GM23338 (cell line): ENCODE measurements at regions not wholly inside any gene's neighbourhood (a gene's known extent, or its start where the extent isn't known, plus 50 kb on each side); places are given as distances from the start of the nearest gene placed in this dataset.

ENCODE experiments used
- CTCF ChIP-seq, 2 experiments: fragments of 200-600 bp in 1 of 2; sonication (generic) in 1 of 2; conservative IDR thresholded peaks; 2 replicates each; pipeline versions ENCODE4 v1.5.1 to v1.6.1; 2016 to 2017; ENCODE audit warnings: antibody characterized with exemption in 2 of 2, low read depth in 2 of 2, mild to moderate bottlenecking in 2 of 2, moderate library complexity in 1 of 2
- ETS1 ChIP-seq: IDR thresholded peaks from 2 replicates; pipeline ENCODE4 v1.6.1; 2016; ENCODE audit warnings: antibody characterized with exemption
- EZH2 ChIP-seq: fragments of 200-600 bp; sonication (generic); IDR thresholded peaks from one replicate; pipeline ENCODE4 v1.8.0; 2017; ENCODE audit warnings: antibody characterized with exemption, mild to moderate bottlenecking, low read depth; ENCODE audit not compliant: unreplicated experiment
- NANOG ChIP-seq: IDR thresholded peaks from 2 replicates; pipeline ENCODE4 v1.6.1; 2016; ENCODE audit warnings: antibody characterized with exemption, borderline replicate concordance
- POLR2AphosphoS5 ChIP-seq: IDR thresholded peaks from 2 replicates; pipeline ENCODE4 v1.6.1; 2016; ENCODE audit warnings: antibody characterized with exemption, low read depth
- REST ChIP-seq: IDR thresholded peaks from one replicate; pipeline ENCODE4 v1.6.1; 2018; ENCODE audit warnings: antibody characterized with exemption; ENCODE audit not compliant: unreplicated experiment
- STAT1 ChIP-seq: IDR thresholded peaks from one replicate; pipeline ENCODE4 v1.6.1; 2016; ENCODE audit warnings: antibody characterized with exemption; ENCODE audit not compliant: unreplicated experiment
- ZNF462 ChIP-seq: fragments of 250-450 bp; sonication (Bioruptor Pico); IDR thresholded peaks from 2 replicates; pipeline ENCODE4 v1.5.0; 2020; ENCODE audit warnings: mild to moderate bottlenecking, moderate library complexity

GRCh38 chr6:134455319-134455718 is 137.4 kb upstream of the SGK1 start (continued):
- TF ChIP-seq ZNF462 (CRISPR knock-in tag), result no peak
- no peak for TF ChIP-seq EZH2
- TF ChIP-seq POLR2AphosphoS5, result no peak
- no peak for TF ChIP-seq NANOG
- TF ChIP-seq CTCF (conservative IDR thresholded peaks at IDR 0.05; ENCODE audit: low read depth in 2 of 2), result no peak
- no peak for TF ChIP-seq ETS1
- TF ChIP-seq REST, result no peak
- TF ChIP-seq STAT1, result no peak
